HG02798 (cell line): ENCODE measurements at regions not wholly inside any gene's neighbourhood (a gene's known extent, or its start where the extent isn't known, plus 50 kb on each side); places are given as distances from the start of the nearest gene placed in this dataset.

Source experiments
- ATAC-seq: cut with Tn5 transposase; IDR thresholded peaks from one replicate; pipeline ENCODE4 v1.9.1; 2021; ENCODE audit warnings: mild to moderate bottlenecking; ENCODE audit not compliant: unreplicated experiment, poor library complexity

GRCh38 chr3:177812492-177812891, 615.2 kb upstream of the TBL1XR1 start:
- no peak for ATAC-seq

GRCh38 chr3:177813322-177813721, 616.0 kb upstream of the TBL1XR1 start:
- no peak for ATAC-seq

- no peak for ATAC-seq
These were observed 619.5 kb upstream of the TBL1XR1 start for GRCh38 chr3:177816667-177817208.

GRCh38 chr3:177817751-177818150, 620.5 kb upstream of the TBL1XR1 start:
- ATAC-seq, result no peak

- ATAC-seq, result no peak
These were observed 621.5 kb upstream of the TBL1XR1 start for GRCh38 chr3:177818712-177819240.

- peak; percentile 69 for ATAC-seq
These were observed 623.5 kb upstream of the TBL1XR1 start for GRCh38 chr3:177820683-177821316.

GRCh38 chr3:177822681-177823096, 625.4 kb upstream of the TBL1XR1 start:
- no peak for ATAC-seq

GRCh38 chr3:177823701-177824189, 626.5 kb upstream of the TBL1XR1 start:
- ATAC-seq, result no peak

GRCh38 chr3:177824190-177824786, 627.0 kb upstream of the TBL1XR1 start:
- no peak for ATAC-seq

GRCh38 chr3:177824841-177825240, 627.6 kb upstream of the TBL1XR1 start:
- ATAC-seq, result no peak

GRCh38 chr3:177826253-177826652, 629.0 kb upstream of the TBL1XR1 start:
- ATAC-seq, result no peak

- ATAC-seq, result peak; percentile 69
These were observed 630.4 kb upstream of the TBL1XR1 start for GRCh38 chr3:177827511-177828207.

GRCh38 chr3:177828208-177828565, 630.9 kb upstream of the TBL1XR1 start:
- no peak for ATAC-seq

GRCh38 chr3:177830411-177830849, 633.1 kb upstream of the TBL1XR1 start:
- ATAC-seq, result no peak

GRCh38 chr3:177831361-177831760, 634.1 kb upstream of the TBL1XR1 start:
- ATAC-seq, result no peak

- no peak for ATAC-seq
These were observed 635.6 kb upstream of the TBL1XR1 start for GRCh38 chr3:177832880-177833279.

- ATAC-seq, result no peak
These were observed 636.0 kb upstream of the TBL1XR1 start for GRCh38 chr3:177833332-177833731.

GRCh38 chr3:177835008-177835407, 637.7 kb upstream of the TBL1XR1 start:
- no peak for ATAC-seq

GRCh38 chr3:177835917-177836316, 638.6 kb upstream of the TBL1XR1 start:
- ATAC-seq, result no peak

- ATAC-seq, result no peak
These were observed 639.4 kb upstream of the TBL1XR1 start for GRCh38 chr3:177836671-177837070.
